SKM-1 treated with dmso at 0.1 percent for 144 hours (cell line): ENCODE measurements at regions not wholly inside any gene's neighbourhood (a gene's known extent, or its start where the extent isn't known, plus 50 kb on each side); places are given as distances from the start of the nearest gene placed in this dataset.
"Not testable (repeated sequence)": the region's sequence is repeated elsewhere in the genome, so short reads cannot be mapped to it uniquely, and the experiment has no call there.

Experiments used
- DNase-seq: peaks from one replicate; lab custom pipeline; 2025; ENCODE audit not compliant: unreplicated experiment; lab: John Stamatoyannopoulos, UW

DNA sequence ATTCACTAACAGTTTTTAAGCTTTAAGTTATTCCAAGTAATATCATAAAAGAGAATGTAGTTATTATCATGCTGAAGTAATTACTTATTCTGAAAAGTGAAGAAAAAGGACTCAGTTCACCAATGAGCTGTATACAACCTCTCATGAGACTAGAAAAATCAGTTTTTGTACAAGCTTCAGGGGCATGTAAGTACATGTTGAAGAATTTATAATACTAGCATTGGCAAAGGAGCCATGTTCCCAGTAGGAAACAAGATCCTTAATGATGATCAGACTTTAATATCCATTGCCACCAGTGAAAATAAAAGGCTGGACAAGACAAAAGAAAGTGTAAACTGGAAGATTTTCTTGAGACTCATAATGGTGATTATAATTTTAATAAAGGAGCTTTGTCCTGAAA lies 532.8 kb downstream of the PLOD2 start:
- DNase-seq = no peak

DNA sequence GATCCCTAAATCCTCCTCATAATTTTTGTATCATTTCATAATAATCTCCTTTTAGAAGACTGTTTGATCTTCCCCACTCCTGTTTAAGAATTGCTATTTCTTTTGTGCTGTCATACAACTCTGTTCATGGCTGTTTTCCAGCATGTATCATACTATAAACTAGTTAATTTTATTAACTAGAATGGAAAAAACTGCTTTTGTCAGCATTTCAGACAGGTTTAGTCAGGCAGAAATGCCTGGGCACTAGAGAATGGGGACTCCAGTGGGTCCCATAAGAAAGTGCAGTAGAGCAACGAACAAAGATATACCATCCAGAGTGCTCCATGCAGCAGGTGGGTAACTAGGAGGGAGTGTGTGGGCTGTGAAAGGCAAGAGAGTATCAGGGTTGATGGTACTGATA lies 523.9 kb downstream of the PLOD2 start:
- no peak for DNase-seq

DNA sequence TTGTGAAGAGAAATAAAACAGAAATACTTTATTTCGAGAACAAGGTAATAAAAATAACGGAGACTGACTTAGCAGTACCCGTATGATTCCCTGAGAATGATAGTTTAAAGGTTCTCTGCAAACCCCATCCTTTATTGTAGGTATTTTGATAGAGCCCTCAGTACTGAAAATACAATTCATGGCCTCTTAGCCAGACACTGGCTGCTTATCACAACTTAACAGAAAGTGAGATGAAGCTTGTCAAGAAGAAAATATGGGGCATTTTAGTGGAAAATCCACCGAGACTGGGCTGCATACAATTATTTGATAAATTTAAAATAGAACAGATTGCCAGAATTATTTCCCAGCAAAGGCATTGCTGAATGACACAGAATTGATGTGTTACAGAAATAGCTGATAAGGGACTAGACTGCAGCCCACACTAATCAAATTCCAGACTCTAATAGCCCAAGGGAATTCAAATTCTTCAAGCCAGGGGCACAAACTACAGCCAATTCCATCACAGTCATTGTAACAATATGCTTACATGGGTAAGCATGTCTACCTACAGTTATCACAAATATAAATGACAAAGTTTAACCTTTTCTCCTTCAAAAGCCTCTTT lies 521.9 kb downstream of the PLOD2 start:
- no peak for DNase-seq

DNA sequence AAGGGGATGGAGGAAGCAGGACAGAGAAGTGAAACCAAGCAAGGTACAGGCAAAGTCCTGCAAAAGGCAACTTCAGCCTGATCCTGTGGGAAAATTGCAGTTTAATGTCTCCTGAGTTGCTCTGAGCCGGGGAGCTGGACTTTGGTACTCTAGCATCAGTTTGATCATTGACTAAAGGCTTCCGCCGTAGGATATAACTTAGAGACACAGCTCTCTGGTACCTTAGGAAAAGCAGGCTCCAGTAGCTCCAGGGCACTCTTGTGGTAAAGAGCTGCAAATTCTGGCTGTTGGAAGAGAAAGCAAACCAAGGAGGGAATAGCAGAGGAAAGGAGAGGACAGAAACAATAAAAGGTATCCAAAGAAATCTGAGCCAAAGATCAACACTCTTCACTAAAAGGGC lies 521.1 kb downstream of the PLOD2 start:
- no peak for DNase-seq

DNA sequence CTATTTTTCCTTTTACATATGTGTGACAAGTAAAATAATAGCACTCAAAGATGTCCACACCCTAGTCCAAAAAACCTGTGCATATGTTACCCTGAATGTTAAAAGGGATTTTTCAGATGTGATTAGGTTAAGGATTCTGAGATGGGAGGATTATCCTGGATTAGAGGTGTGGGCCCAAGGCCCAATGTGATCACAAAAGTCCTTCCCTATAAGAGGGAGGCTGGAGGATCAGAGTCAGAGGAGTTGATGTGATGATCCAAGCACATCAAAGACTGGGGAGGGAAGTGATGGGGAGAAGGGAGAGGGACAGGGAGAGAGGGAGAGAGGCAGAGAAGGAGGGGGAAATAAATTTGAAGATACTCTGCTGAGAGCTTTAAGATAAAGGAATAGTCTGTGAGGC lies 512.6 kb downstream of the PLOD2 start:
- no peak for DNase-seq

DNA sequence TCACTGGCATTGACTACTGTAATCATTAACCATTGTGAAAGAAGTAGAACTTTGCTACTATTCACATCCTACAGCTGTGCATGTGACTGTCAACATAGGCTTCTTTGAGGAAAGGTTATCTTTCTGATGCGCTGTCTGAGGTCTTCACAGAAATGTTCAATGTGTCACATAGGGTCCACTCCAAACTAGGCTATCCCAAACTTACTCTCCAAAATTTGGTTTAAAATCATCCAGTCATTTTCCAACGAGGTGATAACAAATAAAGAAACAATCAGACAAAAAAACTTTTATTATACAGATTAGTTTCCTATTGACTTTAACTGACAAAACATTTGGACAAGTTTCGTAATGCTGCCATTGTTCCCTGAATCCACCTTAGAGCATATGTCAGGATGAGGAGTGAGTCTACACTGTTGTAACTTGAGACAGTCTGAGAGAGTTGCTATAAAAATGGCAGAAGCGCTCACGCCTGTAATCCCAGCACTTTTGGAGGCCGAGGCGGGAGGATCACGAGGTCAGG lies 511.6 kb downstream of the PLOD2 start:
- DNase-seq = no peak

DNA sequence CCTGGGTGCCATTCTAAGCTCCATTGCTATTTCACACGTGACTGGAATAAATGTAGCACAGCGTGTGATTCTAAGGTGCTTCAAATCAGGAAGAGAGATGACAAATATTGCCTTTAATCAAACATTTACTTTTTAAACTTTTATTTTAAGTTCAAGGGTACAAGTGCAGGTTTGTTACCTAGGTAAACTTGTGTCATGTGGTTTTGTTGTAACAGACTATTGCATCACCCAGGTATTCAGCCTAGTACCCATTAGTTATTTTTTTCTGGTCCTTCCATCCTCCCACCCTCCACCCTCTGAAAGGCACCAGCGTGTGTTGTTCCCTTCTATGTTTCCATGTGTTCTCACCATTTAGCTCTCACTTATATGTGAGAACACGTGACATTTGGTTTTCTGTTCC lies 510.8 kb downstream of the PLOD2 start:
- no peak for DNase-seq

DNA sequence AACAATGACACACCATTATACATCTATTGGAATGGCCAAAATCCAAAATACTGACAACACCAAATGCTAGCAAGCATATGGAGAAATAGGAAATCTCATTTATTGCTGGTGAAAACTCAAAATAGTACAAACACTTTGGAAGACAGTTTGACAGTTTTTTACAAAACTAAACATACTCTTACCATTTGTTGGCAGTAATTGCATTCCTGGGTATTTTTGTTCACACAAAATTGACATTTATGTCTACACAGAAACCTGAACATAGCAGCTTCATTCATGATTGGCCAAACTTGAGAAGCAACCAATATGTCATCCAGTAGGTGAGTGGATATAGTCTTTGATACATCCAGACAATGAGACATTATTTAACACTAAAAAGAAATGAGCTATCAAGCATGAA lies 489.9 kb downstream of the PLOD2 start:
- DNase-seq = no peak

DNA sequence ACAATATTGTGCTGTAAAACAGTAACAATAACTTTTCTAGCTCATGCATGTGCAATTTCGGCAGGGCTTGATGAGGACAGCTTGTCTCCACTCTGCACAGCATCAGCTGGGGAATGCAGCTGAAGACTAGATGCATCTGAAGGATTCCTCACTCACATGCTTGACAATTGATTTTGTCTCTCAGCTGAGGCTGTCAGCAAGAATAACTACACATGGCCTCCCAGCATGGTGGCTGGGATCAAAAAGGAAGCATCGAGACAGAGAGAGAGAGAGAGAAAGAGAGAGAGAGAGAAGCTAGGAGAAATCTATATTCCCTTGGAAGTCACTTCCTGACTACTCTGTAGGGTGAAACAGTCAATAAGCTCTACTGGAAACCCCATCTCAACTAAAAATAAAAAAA lies 487.1 kb downstream of the PLOD2 start:
- no peak for DNase-seq

DNA sequence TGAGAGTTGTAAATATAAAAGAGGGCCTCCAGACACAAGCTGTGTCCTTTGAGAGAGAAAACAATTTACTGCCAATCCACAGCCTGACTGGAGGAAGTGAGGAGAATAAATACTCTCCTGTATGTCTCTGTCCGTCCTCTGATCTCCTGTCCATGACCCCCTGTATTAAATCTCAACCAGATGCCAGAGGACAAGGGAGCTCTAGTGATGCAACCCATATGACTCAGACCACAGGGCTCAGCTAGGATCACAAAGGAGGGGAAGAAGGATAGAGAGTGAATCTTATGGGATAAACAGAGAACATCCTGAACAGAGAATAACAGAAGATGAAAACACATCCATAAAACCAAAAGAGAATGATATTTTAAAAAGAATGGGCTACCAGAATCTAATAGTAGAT lies 482.6 kb downstream of the PLOD2 start:
- DNase-seq = no peak

DNA sequence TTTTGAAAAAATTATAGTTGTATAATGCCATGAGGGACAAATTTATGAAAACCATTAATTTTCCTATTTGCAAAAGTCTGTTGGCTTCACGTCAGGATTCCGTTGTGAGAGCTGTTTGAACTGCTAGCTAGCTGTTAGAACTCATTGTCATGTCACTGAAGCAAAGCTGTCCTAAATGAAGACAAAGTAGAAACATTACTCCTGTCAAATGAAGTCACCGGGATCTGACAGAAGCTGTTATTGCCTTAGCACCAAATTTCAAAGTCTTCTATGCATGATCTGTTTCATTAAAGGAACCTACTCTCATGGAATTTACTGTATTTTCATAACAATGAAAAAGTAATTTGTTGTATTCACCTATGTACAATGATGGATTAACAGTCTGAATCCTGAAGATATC lies 479.8 kb downstream of the PLOD2 start:
- no peak for DNase-seq

DNA sequence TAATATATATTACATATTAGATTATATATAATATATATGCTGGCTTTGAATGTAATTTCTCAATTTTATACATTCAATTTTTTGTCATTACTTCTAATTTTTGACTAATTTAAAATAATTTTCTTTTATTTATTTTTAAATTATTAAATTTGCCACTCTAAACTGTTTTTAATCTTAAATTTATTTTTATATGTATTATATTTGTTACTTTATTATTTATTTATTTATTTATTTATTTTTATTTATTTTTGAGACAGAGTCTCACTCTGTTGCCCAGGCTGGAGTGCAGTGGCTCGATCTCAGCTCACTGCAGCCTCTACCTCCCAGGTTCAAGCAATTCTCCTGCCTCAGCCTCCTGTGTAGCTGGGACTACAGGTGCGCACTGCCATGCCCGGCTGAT lies 473.0 kb downstream of the PLOD2 start:
- not testable (repeated sequence) for DNase-seq

DNA sequence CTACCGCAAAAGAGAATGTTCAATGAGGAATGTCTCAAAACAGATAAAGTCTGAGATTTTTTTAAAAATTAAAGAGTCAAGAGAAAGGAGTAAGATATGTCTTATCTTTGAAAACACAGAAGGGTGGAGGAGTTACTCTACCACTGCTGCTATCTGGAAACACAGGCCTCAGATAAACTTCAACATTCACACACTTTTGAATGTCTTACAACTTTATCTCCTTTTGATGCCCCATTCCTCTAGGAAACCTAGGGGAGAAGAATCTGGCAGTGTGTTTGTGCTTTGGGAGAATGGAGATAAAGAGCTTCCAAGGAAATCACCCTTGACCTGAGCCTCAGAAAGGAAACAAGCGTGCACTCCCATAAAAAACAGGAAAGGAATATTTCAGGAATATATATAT lies 468.2 kb downstream of the PLOD2 start:
- no peak for DNase-seq

DNA sequence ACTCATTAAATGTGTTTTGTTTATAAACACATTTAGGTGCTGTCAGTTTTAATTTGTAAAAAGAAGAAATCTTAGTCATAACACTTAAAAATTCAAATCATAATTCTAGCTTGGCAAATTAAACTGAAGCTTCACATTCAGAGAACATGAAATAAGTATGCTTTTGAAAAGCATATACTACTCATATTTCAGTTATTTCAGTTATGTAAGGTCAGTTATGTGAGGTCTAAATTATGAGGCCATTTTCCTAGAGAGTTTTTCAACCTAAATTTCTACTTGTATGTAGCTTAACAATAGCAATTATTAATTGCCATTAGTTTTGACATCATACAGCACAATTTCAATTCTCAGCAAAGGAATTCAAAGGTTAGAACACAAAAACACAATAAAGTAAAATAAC lies 465.0 kb downstream of the PLOD2 start:
- DNase-seq = no peak

DNA sequence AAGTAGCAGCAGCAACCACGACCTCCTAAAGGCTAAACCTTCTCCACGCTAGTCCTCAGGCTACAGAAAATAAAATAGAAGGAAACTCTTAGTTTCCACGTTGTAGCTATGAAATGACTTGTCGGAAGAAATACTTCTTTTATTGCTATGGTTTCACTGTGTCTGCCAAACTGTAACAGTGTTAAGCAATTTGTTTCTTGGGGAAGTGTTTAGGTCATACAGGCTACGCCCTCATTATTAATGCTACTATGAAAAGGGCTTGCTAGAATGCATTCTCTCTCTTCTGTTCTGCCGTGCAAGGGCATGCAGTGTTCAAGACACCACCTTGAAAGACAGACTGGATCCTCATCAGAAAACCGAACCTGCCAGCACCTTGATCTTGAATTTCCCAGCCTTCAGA lies 462.7 kb downstream of the PLOD2 start:
- no peak for DNase-seq

DNA sequence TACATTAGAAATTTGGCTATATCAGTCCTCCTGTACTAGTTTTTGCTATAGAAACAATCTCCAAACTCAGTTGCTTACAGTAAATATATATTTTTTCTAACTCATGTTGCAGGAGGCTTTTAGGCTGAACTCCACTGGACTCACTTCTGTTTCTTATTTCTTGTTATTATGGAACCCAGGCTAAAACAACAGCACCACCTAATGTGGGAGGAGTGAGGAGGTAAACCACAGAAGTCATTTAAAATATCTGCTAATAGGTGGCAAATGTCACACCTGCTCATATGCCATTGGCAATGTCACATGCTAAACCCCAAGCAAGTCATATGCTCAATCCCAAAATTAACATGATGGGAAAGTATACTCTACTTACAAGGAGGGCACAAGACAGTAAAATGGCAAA lies 462.2 kb downstream of the PLOD2 start:
- DNase-seq = no peak

DNA sequence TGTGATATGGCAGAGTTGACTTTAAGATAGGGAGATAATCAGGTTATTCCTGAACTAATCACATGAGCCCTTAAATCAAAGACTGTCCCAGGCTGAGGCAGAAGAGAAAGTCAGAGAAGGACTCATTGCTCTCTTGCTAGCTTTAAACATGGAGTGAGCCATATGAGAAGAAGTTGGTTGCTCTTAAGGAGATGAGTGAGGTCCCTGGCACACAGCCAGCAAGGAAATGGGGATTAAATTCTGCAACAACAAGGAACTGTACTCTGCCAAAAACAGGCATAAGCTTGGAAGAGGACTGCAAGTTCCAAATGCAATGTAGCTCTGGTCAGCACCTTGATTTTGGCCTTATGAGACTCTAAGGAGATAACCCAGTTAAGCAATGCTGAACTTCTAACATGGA lies 457.0 kb downstream of the PLOD2 start:
- no peak for DNase-seq

DNA sequence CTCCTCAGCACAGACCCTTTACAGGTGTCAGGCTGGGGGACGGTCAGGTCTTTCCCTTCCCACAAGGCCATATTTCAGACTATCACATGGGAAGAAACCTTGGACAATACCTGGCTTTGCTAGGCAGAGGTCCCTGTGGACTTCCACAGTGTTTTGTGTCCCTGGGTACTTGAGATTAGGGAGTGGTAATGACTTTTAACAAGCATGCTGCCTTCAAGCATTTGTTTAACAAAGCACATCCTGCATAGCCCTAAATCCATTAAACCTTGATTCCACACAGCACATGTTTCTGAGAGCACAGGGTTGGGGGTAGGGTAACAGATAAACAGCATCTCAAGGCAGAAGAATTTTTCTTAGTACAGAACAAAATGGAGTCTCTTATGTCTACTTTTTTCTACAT lies 451.2 kb downstream of the PLOD2 start:
- not testable (repeated sequence) for DNase-seq

DNA sequence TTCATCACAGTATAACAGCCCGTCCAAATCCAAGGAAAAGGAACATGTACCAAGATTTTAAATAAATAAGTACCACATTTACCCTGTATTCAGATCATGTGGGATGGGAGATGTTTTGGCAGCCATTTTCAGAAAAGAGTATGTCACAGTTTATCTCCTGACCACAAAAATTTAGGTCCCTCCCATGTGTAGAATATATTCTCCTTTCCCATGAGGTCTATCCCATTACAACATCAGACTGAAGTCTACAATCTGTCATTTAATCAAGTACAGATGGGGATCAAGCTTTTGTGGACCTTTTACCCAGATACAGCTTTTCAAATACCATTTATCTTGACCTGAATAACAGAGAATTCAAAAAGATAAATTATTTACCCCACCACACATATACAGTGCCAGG lies 444.5 kb downstream of the PLOD2 start:
- DNase-seq = no peak

DNA sequence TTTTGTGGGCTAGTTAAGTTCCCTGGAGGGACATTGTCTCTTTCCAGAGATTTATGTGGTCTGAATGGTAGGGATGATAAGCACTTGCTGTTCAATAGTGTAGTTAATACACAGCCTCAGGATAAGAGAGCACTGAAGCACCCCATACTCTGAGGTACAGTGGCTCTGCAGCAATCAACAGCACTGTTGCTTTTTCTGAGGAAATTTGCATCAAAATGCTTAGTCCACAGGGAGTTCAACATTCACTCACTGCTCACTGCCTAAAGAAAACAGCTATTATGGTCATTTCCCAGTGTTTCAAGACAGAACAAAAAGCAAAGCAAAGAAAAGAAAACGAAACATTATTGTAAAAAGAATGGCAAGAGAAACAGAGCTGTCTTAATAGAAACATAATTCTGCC lies 441.9 kb downstream of the PLOD2 start:
- no peak for DNase-seq

DNA sequence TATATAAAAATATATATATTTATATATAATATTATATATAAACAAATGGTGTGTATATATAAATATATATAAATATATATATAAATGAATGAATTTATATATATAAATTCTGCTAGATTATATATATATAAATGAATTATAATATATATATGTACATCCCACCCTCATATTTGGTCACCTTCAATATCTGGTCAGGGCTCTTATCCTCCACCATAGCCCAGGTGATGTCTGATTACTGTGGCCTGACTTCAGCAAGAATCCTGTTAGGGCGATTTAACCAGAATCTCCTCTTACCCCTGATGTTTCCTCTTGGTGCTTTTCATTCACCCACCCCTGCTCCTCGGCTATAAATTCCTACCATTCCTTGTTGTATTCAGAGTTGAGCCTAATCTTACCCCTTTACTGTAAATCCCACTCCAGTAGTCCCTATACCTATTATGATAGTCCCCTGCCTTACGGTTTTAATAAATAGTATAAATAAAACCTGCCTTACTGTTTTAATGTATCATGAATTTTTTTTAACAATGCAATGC lies 439.6 kb downstream of the PLOD2 start:
- no peak for DNase-seq

DNA sequence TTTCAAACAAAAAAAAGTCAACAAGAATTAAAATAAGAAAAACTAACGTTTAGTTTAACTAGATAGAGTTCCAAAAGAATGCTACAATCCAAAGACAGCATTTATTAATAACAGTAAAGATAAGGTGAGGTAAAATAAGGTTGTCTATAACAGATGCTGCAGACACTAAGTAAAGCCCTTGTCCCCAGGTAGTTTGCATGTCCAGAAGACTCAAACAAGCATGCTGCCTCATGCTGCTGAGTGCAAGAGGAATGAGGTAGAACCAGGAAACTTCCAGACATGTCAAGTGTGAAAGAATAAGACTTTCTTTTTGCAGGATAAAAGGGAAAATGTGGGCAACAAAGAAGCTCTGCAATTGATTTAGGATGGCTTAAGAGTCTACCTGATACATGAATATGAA lies 439.2 kb downstream of the PLOD2 start:
- no peak for DNase-seq

DNA sequence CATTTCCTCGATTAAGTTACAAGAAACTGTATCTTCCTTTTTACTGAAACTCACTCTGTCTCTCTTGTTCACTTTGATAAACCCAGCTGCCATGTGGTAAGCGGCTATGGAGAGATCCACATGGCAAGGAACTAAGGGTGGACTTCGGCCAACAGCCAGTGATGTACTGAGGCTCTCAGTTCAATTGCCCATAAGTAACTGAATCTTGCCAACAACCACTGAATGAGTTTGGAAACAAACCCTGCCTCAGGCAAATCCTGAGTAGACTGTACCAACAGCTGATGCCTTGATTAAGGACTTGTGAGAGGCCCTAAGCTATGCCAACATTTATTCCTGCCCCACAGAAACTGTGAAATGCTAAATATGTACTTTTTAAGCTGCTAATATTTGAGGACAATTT lies 433.5 kb downstream of the PLOD2 start:
- no peak for DNase-seq
